ENCODE measurements at regions not wholly inside any gene's neighbourhood (a gene's known extent, or its start where the extent isn't known, plus 50 kb on each side); places are given as distances from the start of the nearest gene placed in this dataset.

GRCh38 chr12:131281016-131281415, 327.3 kb downstream of the ADGRD1 start:
- TF ChIP-seq CTCF (optimal IDR thresholded peaks at IDR 0.05 in 1 of 3, IDR thresholded peaks at IDR 0.05 in 1 of 3, conservative IDR thresholded peaks at IDR 0.05 in 1 of 3; ENCODE audit: extremely low read depth in 1 of 3, insufficient read depth in 2 of 3, low read length in 3 of 3) (no peak), EZH2 (IDR thresholded peaks at IDR 0.05; ENCODE audit: low read length) (no peak)

All from keratinocyte (primary cell).